ENCODE measurements at regions not wholly inside any gene's neighbourhood (a gene's known extent, or its start where the extent isn't known, plus 50 kb on each side); places are given as distances from the start of the nearest gene placed in this dataset.

- ChIA-PET POLR2A (no interaction called here), RAD21 (ENCODE audit: low non-redundant PET in 1 of 2, low total read pairs in 2 of 2, uncharacterized antibody in 2 of 2, unreplicated experiment in 2 of 2) (no interaction called here), CTCF (no interaction called here)
- Histone ChIP-seq H3K4me1 (ENCODE audit: control insufficient read depth in 1 of 2, insufficient read depth in 2 of 2, low read length in 2 of 2) (no peaks in the 10 kb centered on the region), H3K9me2 (ENCODE audit: insufficient read depth) (no peaks in the 10 kb centered on the region; the same call in 1 of the 2 replicates), H3K9ac (ENCODE audit: low read length) (no peak overlapping the region), H3K9me3 (ENCODE audit: control insufficient read depth in 1 of 2, insufficient read depth in 1 of 2, low read depth in 1 of 2, low read length in 2 of 2) (no peaks in the 10 kb centered on the region), H3K36me3 (ENCODE audit: control insufficient read depth in 1 of 2, insufficient read depth in 2 of 2, low read length in 2 of 2) (no peaks in the 10 kb centered on the region), H3K27ac (ENCODE audit: low read depth, low read length) (no peak overlapping the region), H3K79me2 (ENCODE audit: insufficient read depth, low read length) (no peaks in the 10 kb centered on the region), H4K20me1 (ENCODE audit: insufficient read depth) (no peaks in the 10 kb centered on the region), H3K4me3 (replicated peaks in 1 of 2; ENCODE audit: low read depth in 1 of 2, low read length in 2 of 2) (no peak overlapping the region), H3K27me3 (ENCODE audit: insufficient read depth, low read length) (no peaks in the 10 kb centered on the region), H2AFZ (ENCODE audit: low read depth, low read length, poor library complexity, severe bottlenecking) (no peak overlapping the region), H3K4me2 (ENCODE audit: low read length) (no peak overlapping the region)
- no peak for ATAC-seq
- no TSS peak for BruUV-seq (replicated peaks)
- TF ChIP-seq RAD21 (IDR thresholded peaks at IDR 0.05; ENCODE audit: low read depth) (no peak), SP1 (IDR thresholded peaks at IDR 0.05; ENCODE audit: low read depth) (no peak), JUND (IDR thresholded peaks at IDR 0.05) (no peak)
- intact Hi-C loops (cut with micrococcal nuclease) = no loop called here
- no peak for DNase-seq (ENCODE audit: low read depth, low spot score)
Observed at GRCh38 chr14:51513933-51514332, 137.8 kb upstream of the FRMD6 start.

- H3K27me3 ChIP-seq (ENCODE audit: insufficient read depth, low read length) = no peaks in the 10 kb centered on the region
- no TSS peak for BruUV-seq (replicated peaks)
- CTCF ChIA-PET = no interaction called here
- ATAC-seq = no peak
- H3K9ac ChIP-seq (ENCODE audit: low read length) = no peak overlapping the region
- POLR2A ChIA-PET = no interaction called here
- H2AFZ ChIP-seq (ENCODE audit: low read depth, low read length, poor library complexity, severe bottlenecking) = no peak overlapping the region
- TF ChIP-seq EGR1 (IDR thresholded peaks at IDR 0.05; ENCODE audit: low read depth) = no peak
- TF ChIP-seq ZFX (IDR thresholded peaks at IDR 0.05) = no peak
- TF ChIP-seq CTCF (IDR thresholded peaks at IDR 0.05 in 2 of 3, conservative IDR thresholded peaks at IDR 0.05 in 1 of 3; ENCODE audit: borderline replicate concordance in 1 of 3, insufficient read depth in 1 of 3, low read depth in 2 of 3, low read length in 2 of 3) = no peak
- no peaks in the 10 kb centered on the region for H4K20me1 ChIP-seq (ENCODE audit: insufficient read depth)
- H3K9me2 ChIP-seq (ENCODE audit: insufficient read depth) = no peaks in the 10 kb centered on the region; the same call in 1 of the 2 replicates
- no peak for DNase-seq (ENCODE audit: low read depth, low spot score)
- no peaks in the 10 kb centered on the region for H3K36me3 ChIP-seq (ENCODE audit: control insufficient read depth in 1 of 2, insufficient read depth in 2 of 2, low read length in 2 of 2)
- RAD21 ChIA-PET (ENCODE audit: low non-redundant PET in 1 of 2, low total read pairs in 2 of 2, uncharacterized antibody in 2 of 2, unreplicated experiment in 2 of 2) = no interaction called here
- H3K4me1 ChIP-seq (ENCODE audit: control insufficient read depth in 1 of 2, insufficient read depth in 2 of 2, low read length in 2 of 2) = no peaks in the 10 kb centered on the region
- no peak overlapping the region for H3K27ac ChIP-seq (ENCODE audit: low read depth, low read length)
- H3K4me2 ChIP-seq (ENCODE audit: low read length) = no peak overlapping the region
- intact Hi-C loops (cut with micrococcal nuclease) = no loop called here
- no peaks in the 10 kb centered on the region for H3K9me3 ChIP-seq (ENCODE audit: control insufficient read depth in 1 of 2, insufficient read depth in 1 of 2, low read depth in 1 of 2, low read length in 2 of 2)
- H3K79me2 ChIP-seq (ENCODE audit: insufficient read depth, low read length) = no peaks in the 10 kb centered on the region
- H3K4me3 ChIP-seq (replicated peaks in 1 of 2; ENCODE audit: low read depth in 1 of 2, low read length in 2 of 2) = no peak overlapping the region
Observed at GRCh38 chr14:51515611-51516010, 136.1 kb upstream of the FRMD6 start.
